Endothelial cell (in vitro differentiated cells): ENCODE measurements at regions not wholly inside any gene's neighbourhood (a gene's known extent, or its start where the extent isn't known, plus 50 kb on each side); places are given as distances from the start of the nearest gene placed in this dataset.

Experiments used
- DNase-seq: peaks from one replicate; pipeline ENCODE4 v3.0.0; 2021; ENCODE audit warnings: low spot score
- H3K27ac Mint-ChIP-seq: one replicate; pipeline ENCODE4 v1.8.0; 2021; ENCODE audit warnings: mixed read lengths, inconsistent platforms; ENCODE audit not compliant: unreplicated experiment
- H3K27me3 Mint-ChIP-seq: one replicate; pipeline ENCODE4 v1.8.0; 2021; ENCODE audit warnings: mild to moderate bottlenecking, moderate library complexity, mixed read lengths, inconsistent platforms; ENCODE audit not compliant: unreplicated experiment
- H3K36me3 Mint-ChIP-seq: one replicate; pipeline ENCODE4 v1.8.0; 2021; ENCODE audit warnings: mild to moderate bottlenecking, low read depth, mixed read lengths, inconsistent platforms; ENCODE audit not compliant: unreplicated experiment
- H3K4me1 Mint-ChIP-seq: one replicate; pipeline ENCODE4 v1.8.0; 2021; ENCODE audit warnings: mild to moderate bottlenecking, mixed read lengths, inconsistent platforms; ENCODE audit not compliant: unreplicated experiment
- H3K4me3 Mint-ChIP-seq: one replicate; pipeline ENCODE4 v1.8.0; 2021; ENCODE audit warnings: mild to moderate bottlenecking, mixed read lengths, inconsistent platforms; ENCODE audit not compliant: unreplicated experiment
- H3K9me3 Mint-ChIP-seq: one replicate; pipeline ENCODE4 v1.8.0; 2021; ENCODE audit warnings: mixed read lengths, inconsistent platforms; ENCODE audit not compliant: unreplicated experiment
- CTCF ChIP-seq: fragments of 200-600 bp; sonication (generic); IDR thresholded peaks from one replicate; pipeline ENCODE4 v1.5.0; 2021; ENCODE audit warnings: antibody characterized with exemption; ENCODE audit not compliant: unreplicated experiment

GRCh38 chr1:242839101-242839500 is 314.6 kb upstream of the PLD5 start:
- TF ChIP-seq CTCF: no peak
- H3K27me3 Mint-ChIP-seq: no peaks in the 10 kb centered on the region

DNA sequence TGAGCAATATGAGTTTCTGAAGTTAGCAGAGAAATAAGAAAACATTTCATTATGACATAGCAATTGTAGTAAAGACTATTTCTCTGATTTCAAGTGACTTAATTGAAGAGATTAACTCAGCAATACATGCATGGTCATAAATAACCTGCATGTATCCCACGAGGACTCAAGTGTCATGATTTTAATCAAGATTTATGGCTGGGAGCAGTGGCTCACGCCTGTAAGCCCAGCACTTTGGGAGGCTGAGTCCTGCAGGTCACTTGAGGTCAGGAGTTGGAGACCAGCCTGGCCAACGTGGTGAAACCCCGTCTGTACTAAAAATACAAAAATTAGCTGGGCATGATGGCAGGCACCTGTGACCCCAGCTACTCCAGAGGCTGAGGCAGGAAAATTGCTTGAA is 311.9 kb upstream of the PLD5 start:
- H3K4me1 Mint-ChIP-seq: no peaks in the 10 kb centered on the region
- no peak overlapping the region for H3K4me3 Mint-ChIP-seq
- H3K36me3 Mint-ChIP-seq: no peaks in the 10 kb centered on the region
- H3K27me3 Mint-ChIP-seq: no peaks in the 10 kb centered on the region
- TF ChIP-seq CTCF: no peak
- H3K9me3 Mint-ChIP-seq: no peaks in the 10 kb centered on the region
- H3K27ac Mint-ChIP-seq: no peak overlapping the region
- DNase-seq: no peak

More at GRCh38 chr1:242839101-242839500, 314.6 kb upstream of the PLD5 start:
- Mint-ChIP-seq H3K27ac (no peak overlapping the region), H3K4me3 (no peak overlapping the region), H3K36me3 (no peaks in the 10 kb centered on the region), H3K9me3 (no peaks in the 10 kb centered on the region), H3K4me1 (no peaks in the 10 kb centered on the region)
- no peak for DNase-seq

- no peak overlapping the region for H3K4me3 Mint-ChIP-seq
- no peaks in the 10 kb centered on the region for H3K9me3 Mint-ChIP-seq
- H3K27ac Mint-ChIP-seq: no peak overlapping the region
- H3K36me3 Mint-ChIP-seq: no peaks in the 10 kb centered on the region
- no peaks in the 10 kb centered on the region for H3K4me1 Mint-ChIP-seq
- H3K27me3 Mint-ChIP-seq: peaks cover 1% of the 10 kb centered on the region
- no peak for DNase-seq
- TF ChIP-seq CTCF: no peak
Observed at GRCh38 chr1:242828828-242829227, 304.3 kb upstream of the PLD5 start.

DNA sequence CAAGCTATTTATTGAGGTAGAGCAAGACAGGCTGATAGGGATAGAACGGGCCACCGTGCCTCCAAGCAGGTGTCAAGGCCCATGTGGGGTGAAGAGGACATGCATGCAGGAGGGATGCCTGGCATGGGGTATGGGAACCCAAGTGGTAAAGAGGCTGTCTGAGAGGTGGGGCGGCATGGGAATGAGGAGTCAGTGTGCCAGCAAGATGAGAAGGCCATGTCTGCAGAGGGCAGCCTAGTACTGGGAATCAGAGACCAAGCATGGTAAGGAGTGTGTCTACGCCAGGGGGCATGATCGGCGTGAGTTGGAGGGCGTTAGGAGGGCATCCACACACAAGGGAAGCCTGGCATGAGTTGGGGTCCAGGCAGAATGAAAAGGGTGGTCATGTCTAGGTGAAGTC is 303.7 kb upstream of the PLD5 start:
- Mint-ChIP-seq H3K27ac (no peak overlapping the region), H3K27me3 (peaks cover 1% of the 10 kb centered on the region), H3K36me3 (no peaks in the 10 kb centered on the region), H3K9me3 (no peaks in the 10 kb centered on the region), H3K4me1 (no peaks in the 10 kb centered on the region), H3K4me3 (no peak overlapping the region)
- no peak for TF ChIP-seq CTCF
- DNase-seq: no peak

DNA sequence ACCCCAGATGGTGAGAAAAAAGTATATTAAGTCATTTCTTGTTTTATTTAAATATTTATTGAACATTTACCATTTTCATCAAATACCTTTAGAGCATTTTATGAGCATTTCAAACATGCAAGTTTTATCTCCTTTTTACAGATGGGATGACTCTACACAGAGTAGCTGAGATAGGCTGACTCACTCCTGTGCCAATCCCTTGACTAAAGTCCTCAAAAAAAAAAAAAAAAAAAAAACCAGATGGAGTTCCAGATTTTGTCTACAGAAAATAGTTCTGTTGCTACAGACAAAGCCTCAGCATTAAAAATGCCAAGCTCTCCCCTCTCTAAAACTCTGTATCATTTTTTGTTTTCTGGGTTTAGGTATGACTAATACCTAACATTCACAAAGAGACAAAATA is 303.0 kb upstream of the PLD5 start:
- TF ChIP-seq CTCF: no peak
- Mint-ChIP-seq H3K4me3 (no peak overlapping the region), H3K36me3 (no peaks in the 10 kb centered on the region), H3K27ac (no peak overlapping the region), H3K4me1 (no peaks in the 10 kb centered on the region), H3K9me3 (no peaks in the 10 kb centered on the region), H3K27me3 (peaks cover 1% of the 10 kb centered on the region)
- DNase-seq: no peak
